Parathyroid adenoma (tissue), 2 donors: ENCODE measurements at regions not wholly inside any gene's neighbourhood (a gene's known extent, or its start where the extent isn't known, plus 50 kb on each side); places are given as distances from the start of the nearest gene placed in this dataset.
"Not testable (repeated sequence)": the region's sequence is repeated elsewhere in the genome, so short reads cannot be mapped to it uniquely, and the experiment has no call there.

Experiments used
- H2AFZ ChIP-seq: fragments of 300-600 bp; sonication (generic); one replicate; pipeline ENCODE4 v1.7.0; 2017; ENCODE audit warnings: antibody characterized with exemption, mild to moderate bottlenecking
- H3K27ac ChIP-seq: fragments of 300-600 bp; sonication (generic); one replicate; pipeline ENCODE4 v1.7.0; 2017
- H3K27me3 ChIP-seq: fragments of 300-600 bp; sonication (generic); one replicate; pipeline ENCODE4 v1.7.0; 2017; ENCODE audit warnings: low read length; ENCODE audit not compliant: control insufficient read depth, insufficient read depth
- H3K36me3 ChIP-seq: fragments of 300-600 bp; sonication (generic); one replicate; pipeline ENCODE4 v1.7.0; 2017; ENCODE audit warnings: low read length; ENCODE audit not compliant: control insufficient read depth, insufficient read depth
- H3K4me1 ChIP-seq: fragments of 300-600 bp; sonication (generic); one replicate; pipeline ENCODE4 v1.7.0; 2017; ENCODE audit warnings: control low read depth
- H3K4me2 ChIP-seq: fragments of 300-600 bp; sonication (generic); one replicate; pipeline ENCODE4 v1.7.0; 2017; ENCODE audit warnings: low read length
- H3K4me3 ChIP-seq: fragments of 300-600 bp; sonication (generic); one replicate; pipeline ENCODE4 v1.7.0; 2017; ENCODE audit warnings: low read depth, low read length
- H3K79me2 ChIP-seq: fragments of 300-600 bp; sonication (generic); one replicate; pipeline ENCODE4 v1.7.0; 2017; ENCODE audit warnings: control low read depth
- H3K9ac ChIP-seq: fragments of 300-600 bp; sonication (generic); one replicate; pipeline ENCODE4 v1.7.0; 2017; ENCODE audit warnings: mild to moderate bottlenecking
- H3K9me3 ChIP-seq: fragments of 300-600 bp; sonication (generic); one replicate; pipeline ENCODE4 v1.7.0; 2017; ENCODE audit warnings: low read length; ENCODE audit not compliant: control insufficient read depth
- CTCF ChIP-seq: fragments of 300-600 bp; sonication (generic); IDR thresholded peaks from one replicate; pipeline ENCODE4 v1.7.0; 2017; ENCODE audit warnings: antibody characterized with exemption, mild to moderate bottlenecking
- donor health status: primary hyperparathyroidism.

GRCh38 chr18:5705393-5705792 is 161.6 kb upstream of the EPB41L3 start:
- no peak for TF ChIP-seq CTCF
- Histone ChIP-seq H3K36me3 (no peaks in the 10 kb centered on the region), H3K79me2 (no peaks in the 10 kb centered on the region), H3K27ac (no peak overlapping the region), H3K4me3 (no peak overlapping the region), H2AFZ (no peak overlapping the region), H3K4me2 (no peak overlapping the region), H3K9ac (no peak overlapping the region), H3K27me3 (no peaks in the 10 kb centered on the region), H3K9me3 (no peaks in the 10 kb centered on the region), H3K4me1 (no peaks in the 10 kb centered on the region)

- H3K27me3 ChIP-seq = no peaks in the 10 kb centered on the region
- no peaks in the 10 kb centered on the region for H3K4me1 ChIP-seq
- no peak overlapping the region for H3K4me2 ChIP-seq
- H3K4me3 ChIP-seq = no peak overlapping the region
- no peaks in the 10 kb centered on the region for H3K36me3 ChIP-seq
- H3K27ac ChIP-seq = no peak overlapping the region
- no peak for TF ChIP-seq CTCF
- H3K9ac ChIP-seq = no peak overlapping the region
- no peak overlapping the region for H2AFZ ChIP-seq
- no peaks in the 10 kb centered on the region for H3K9me3 ChIP-seq
- H3K79me2 ChIP-seq = no peaks in the 10 kb centered on the region
Observed at GRCh38 chr18:5704847-5705246, 161.1 kb upstream of the EPB41L3 start.

GRCh38 chr18:5702016-5702415 is 158.2 kb upstream of the EPB41L3 start:
- not testable (repeated sequence) for H3K27ac ChIP-seq, H3K4me2 ChIP-seq, H3K79me2 ChIP-seq, H3K27me3 ChIP-seq, H3K9me3 ChIP-seq, H3K9ac ChIP-seq, H3K4me3 ChIP-seq, H3K36me3 ChIP-seq, H2AFZ ChIP-seq, H3K4me1 ChIP-seq

GRCh38 chr18:5693699-5694294 is 150.0 kb upstream of the EPB41L3 start:
- no peak overlapping the region for H2AFZ ChIP-seq
- H3K4me3 ChIP-seq = no peak overlapping the region
- TF ChIP-seq CTCF = no peak

GRCh38 chr18:5678779-5679406 is 135.1 kb upstream of the EPB41L3 start:
- no peak overlapping the region for H3K9ac ChIP-seq
- no peaks in the 10 kb centered on the region for H3K4me1 ChIP-seq
- no peaks in the 10 kb centered on the region for H3K9me3 ChIP-seq
- no peak overlapping the region for H3K4me3 ChIP-seq
- no peaks in the 10 kb centered on the region for H3K79me2 ChIP-seq
- no peak for TF ChIP-seq CTCF
- no peak overlapping the region for H2AFZ ChIP-seq
- H3K4me2 ChIP-seq = no peak overlapping the region
- H3K36me3 ChIP-seq = no peaks in the 10 kb centered on the region
- H3K27me3 ChIP-seq = no peaks in the 10 kb centered on the region
- H3K27ac ChIP-seq = no peak overlapping the region

More at GRCh38 chr18:5693699-5694294, 150.0 kb upstream of the EPB41L3 start:
- H3K9ac ChIP-seq = no peak overlapping the region
- no peaks in the 10 kb centered on the region for H3K9me3 ChIP-seq
- no peaks in the 10 kb centered on the region for H3K4me1 ChIP-seq
- no peaks in the 10 kb centered on the region for H3K27me3 ChIP-seq
- no peaks in the 10 kb centered on the region for H3K36me3 ChIP-seq
- H3K79me2 ChIP-seq = no peaks in the 10 kb centered on the region
- no peak overlapping the region for H3K27ac ChIP-seq
- H3K4me2 ChIP-seq = no peak overlapping the region
